GM10248 (cell line): ENCODE measurements at regions not wholly inside any gene's neighbourhood (a gene's known extent, or its start where the extent isn't known, plus 50 kb on each side); places are given as distances from the start of the nearest gene placed in this dataset.

Experiments used
- CTCF ChIA-PET: fragments of 300-600 bp; sonication (Branson Sonifier 250); formaldehyde crosslinking; extraction: SDS; loops from one replicate; lab custom pipeline; 2021; ENCODE audit warnings: antibody characterized with exemption; lab: Yijun Ruan, JAX
- POLR2A ChIA-PET: fragments of 350-650 bp; sonication (Branson Sonifier 250); formaldehyde crosslinking; extraction: SDS; loops from one replicate; lab custom pipeline; 2020; ENCODE audit warnings: antibody characterized with exemption; lab: Yijun Ruan, JAX
- DNase-seq: peaks from one replicate; pipeline ENCODE4 v3.0.0; 2012; ENCODE audit errors: extremely low spot score
- TF ChIP-seq, protein P1 (sequence below): IDR thresholded peaks from 2 replicates; pipeline ENCODE4 v1.5.1; 2012; ENCODE audit warnings: mild to moderate bottlenecking, low read depth; ENCODE audit errors: extremely low read depth, missing control alignments, control extremely low read depth

DNA sequence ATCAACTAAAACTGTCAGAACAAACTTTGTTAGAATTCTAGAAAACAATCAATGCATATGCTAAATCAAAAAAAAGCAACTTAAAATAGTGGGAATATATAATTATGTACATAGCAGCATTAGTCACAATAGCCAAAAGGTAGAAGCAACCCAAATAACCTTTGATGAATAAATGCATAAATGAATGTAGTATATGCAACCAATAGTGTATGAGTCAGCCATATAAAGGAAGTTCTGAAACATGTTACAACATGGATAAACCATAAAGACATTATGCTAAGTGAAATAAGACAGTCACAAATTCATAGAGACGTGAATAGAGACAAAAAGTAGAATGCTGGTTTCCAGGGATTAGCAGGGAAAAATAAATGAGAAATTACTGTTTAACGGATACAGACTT lies 762.8 kb upstream of the INTU start:
- ChIA-PET POLR2A (no interaction called here), CTCF (no interaction called here)
- DNase-seq, result no peak
- TF ChIP-seq, protein P1, sequence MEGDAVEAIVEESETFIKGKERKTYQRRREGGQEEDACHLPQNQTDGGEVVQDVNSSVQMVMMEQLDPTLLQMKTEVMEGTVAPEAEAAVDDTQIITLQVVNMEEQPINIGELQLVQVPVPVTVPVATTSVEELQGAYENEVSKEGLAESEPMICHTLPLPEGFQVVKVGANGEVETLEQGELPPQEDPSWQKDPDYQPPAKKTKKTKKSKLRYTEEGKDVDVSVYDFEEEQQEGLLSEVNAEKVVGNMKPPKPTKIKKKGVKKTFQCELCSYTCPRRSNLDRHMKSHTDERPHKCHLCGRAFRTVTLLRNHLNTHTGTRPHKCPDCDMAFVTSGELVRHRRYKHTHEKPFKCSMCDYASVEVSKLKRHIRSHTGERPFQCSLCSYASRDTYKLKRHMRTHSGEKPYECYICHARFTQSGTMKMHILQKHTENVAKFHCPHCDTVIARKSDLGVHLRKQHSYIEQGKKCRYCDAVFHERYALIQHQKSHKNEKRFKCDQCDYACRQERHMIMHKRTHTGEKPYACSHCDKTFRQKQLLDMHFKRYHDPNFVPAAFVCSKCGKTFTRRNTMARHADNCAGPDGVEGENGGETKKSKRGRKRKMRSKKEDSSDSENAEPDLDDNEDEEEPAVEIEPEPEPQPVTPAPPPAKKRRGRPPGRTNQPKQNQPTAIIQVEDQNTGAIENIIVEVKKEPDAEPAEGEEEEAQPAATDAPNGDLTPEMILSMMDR, result no peak

DNA sequence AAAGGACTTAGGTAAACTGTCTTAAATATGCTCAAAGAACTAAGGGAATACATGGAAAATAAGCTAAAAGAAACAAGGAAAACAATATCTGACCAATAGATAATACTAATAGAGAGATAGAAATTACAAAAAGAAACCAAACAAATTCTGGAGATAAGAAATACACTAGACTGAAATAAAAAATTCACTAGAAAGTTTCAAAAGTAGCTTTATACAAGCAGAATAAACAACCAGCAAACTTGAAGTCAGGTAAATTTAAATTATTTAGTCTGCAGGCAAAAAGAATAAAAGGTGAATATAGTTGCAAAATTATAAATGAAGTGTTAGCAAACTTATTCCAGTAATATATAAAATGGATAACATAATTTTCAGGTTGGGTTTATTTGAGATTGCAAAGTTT lies 760.9 kb upstream of the INTU start:
- TF ChIP-seq, protein P1, result no peak
- DNase-seq, result no peak
- ChIA-PET CTCF (interaction anchor here (1.4 kb wide), 1 partner anchor 16 kb away, joined by 4 read pairs; no protein-coding TSS in a partner anchor), POLR2A (no interaction called here)

DNA sequence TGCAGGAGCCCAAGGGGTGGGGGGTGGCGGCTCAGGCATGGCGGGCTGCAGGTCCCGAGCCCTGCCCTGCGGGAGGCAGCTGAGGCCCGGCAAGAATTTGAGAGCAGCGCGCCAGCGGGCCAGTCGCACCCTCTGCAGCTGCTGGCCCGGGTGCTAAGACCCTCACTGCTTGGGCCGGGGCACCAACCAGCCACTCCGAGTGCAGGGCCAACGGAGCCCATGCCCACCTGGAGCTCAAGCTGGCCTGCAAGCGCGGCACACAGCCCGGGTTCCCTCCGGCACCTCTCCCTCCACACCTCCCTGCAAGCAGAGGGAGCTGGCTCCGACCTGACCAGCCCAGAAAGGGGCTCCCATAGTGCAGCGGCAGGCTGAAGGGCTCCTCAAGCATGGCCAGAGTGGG lies 758.2 kb upstream of the INTU start:
- POLR2A ChIA-PET, result no interaction called here
- CTCF ChIA-PET, result interaction anchor here (1.1 kb wide), 1 partner anchor 89 kb away, joined by 3 read pairs; no protein-coding TSS in a partner anchor
- TF ChIP-seq, protein P1, result no peak
- DNase-seq, result no peak

DNA sequence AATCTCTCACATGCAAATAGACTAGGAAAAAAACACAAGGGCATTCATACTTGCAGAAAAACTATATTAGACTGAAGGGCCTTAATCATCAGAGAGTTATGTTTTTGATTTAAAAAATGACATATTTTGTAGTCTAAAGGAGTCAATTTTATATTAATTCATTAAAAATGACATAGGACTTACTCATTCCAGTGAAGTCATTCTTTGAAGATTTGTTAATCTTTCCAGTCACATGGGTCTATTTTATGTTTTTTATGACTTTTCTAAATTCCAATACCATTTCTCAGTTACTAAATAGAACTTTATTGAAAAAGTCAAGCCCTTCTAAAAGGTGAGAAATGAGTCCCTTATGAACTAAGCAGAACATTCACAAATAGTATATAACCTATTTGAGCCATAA lies 743.8 kb upstream of the INTU start:
- CTCF ChIA-PET, result no interaction called here
- TF ChIP-seq, protein P1, result no peak
- POLR2A ChIA-PET, result no interaction called here
- DNase-seq, result no peak

DNA sequence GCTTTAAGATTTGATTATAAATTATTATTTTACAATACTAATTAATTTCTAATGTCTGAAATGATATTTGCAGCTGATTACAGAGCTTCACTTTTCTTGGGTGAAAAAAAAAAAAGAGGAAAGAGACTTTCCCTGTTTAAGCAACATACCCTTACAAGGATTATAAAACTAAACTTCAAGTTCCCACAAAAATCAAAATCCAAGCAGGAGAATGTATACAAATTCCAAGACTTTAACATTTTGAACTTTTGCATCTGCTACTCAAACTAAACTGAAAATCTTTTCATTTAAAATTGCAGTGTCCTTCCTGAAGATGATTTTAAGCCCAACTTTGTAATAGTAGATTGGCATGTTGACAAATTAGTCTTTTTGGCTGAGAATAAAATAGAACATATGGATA lies 742.4 kb upstream of the INTU start:
- TF ChIP-seq, protein P1, result no peak
- ChIA-PET CTCF (interaction anchor here (1.4 kb wide), 1 partner anchor 18 kb away, joined by 3 read pairs; no protein-coding TSS in a partner anchor), POLR2A (no interaction called here)
- DNase-seq, result no peak

DNA sequence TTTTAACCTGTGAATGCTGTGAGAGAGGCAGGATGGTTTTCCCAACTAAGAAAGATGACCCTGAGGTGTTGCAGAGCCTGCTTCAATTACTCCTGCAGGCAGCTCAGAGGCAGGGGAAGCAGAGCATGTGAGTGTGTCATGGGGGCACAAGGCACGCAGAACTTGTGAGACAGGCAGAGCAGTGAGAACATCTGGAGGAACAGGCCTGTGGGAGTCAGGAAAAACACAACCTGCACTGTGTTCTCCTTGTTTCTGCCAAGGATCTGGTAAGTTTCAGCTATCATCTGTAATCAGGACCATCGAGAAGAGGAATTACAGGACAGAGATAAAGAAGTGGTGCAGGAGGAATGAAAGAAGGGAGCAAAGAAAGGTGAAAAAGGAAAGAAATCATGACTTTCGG lies 741.8 kb upstream of the INTU start:
- ChIA-PET POLR2A (no interaction called here), CTCF (interaction anchor here (1.4 to 1.5 kb wide), 2 partner anchors 12 to 17 kb away, joined by 3 read pairs; no protein-coding TSS in a partner anchor)
- DNase-seq, result no peak
- TF ChIP-seq, protein P1, result no peak
